GM23338 (cell line): ENCODE measurements at regions not wholly inside any gene's neighbourhood (a gene's known extent, or its start where the extent isn't known, plus 50 kb on each side); places are given as distances from the start of the nearest gene placed in this dataset.

Experiments
- ATAC-seq: fragments of 200-7000 bp; cut with Tn5 transposase; 3 replicates; pipeline ENCODE4 v1.9.1; 2020
- DNase-seq: peaks from one replicate; pipeline ENCODE4 v3.0.0-alpha.2; 2015; ENCODE audit warnings: low spot score
- H2AFZ ChIP-seq: fragments of 200-600 bp; sonication (generic); 2 replicates; pipeline ENCODE4 v1.8.0; 2016; ENCODE audit warnings: antibody characterized with exemption, mild to moderate bottlenecking, moderate library complexity
- H3F3A ChIP-seq: fragments of 200-600 bp; sonication (generic); replicated peaks from 2 replicates; pipeline ENCODE4 v1.8.0; 2017; ENCODE audit warnings: antibody characterized with exemption, mixed run types, low read depth
- H3K27ac ChIP-seq: fragments of 200-600 bp; sonication (generic); 2 replicates; pipeline ENCODE4 v1.6.1; 2016; ENCODE audit warnings: low read depth
- H3K27me3 ChIP-seq: fragments of 200-600 bp; sonication (generic); 2 replicates; pipeline ENCODE4 v1.8.0; 2016; ENCODE audit warnings: mild to moderate bottlenecking, mixed run types, moderate library complexity; ENCODE audit not compliant: insufficient read depth
- H3K36me3 ChIP-seq: fragments of 200-600 bp; sonication (generic); 2 replicates; pipeline ENCODE4 v1.8.0; 2016; ENCODE audit warnings: mild to moderate bottlenecking; ENCODE audit not compliant: insufficient read depth
- H3K4me1 ChIP-seq: fragments of 200-600 bp; sonication (generic); 2 replicates; pipeline ENCODE4 v1.8.0; 2016; ENCODE audit warnings: mild to moderate bottlenecking, moderate library complexity; ENCODE audit not compliant: insufficient read depth
- H3K4me2 ChIP-seq: fragments of 200-600 bp; sonication (generic); 2 replicates; pipeline ENCODE4 v1.7.1; 2017; ENCODE audit warnings: mixed run types
- H3K4me3 ChIP-seq: fragments of 200-600 bp; sonication (generic); 2 replicates; pipeline ENCODE4 v1.6.1; 2016; ENCODE audit warnings: mixed run types
- H3K79me2 ChIP-seq: fragments of 200-600 bp; sonication (generic); replicated peaks from 2 replicates; pipeline ENCODE4 v1.8.0; 2017; ENCODE audit warnings: mild to moderate bottlenecking; ENCODE audit not compliant: insufficient read depth
- H3K9me2 ChIP-seq: fragments of 200-600 bp; sonication (generic); 2 replicates; pipeline ENCODE4 v1.8.0; 2017; ENCODE audit not compliant: insufficient read depth
- H4K20me1 ChIP-seq: fragments of 200-600 bp; sonication (generic); replicated peaks from 2 replicates; pipeline ENCODE4 v1.8.0; 2017; ENCODE audit warnings: mild to moderate bottlenecking; ENCODE audit not compliant: insufficient read depth
- H3K27ac Mint-ChIP-seq: 2 replicates; pipeline ENCODE4 v1.8.0; 2020; ENCODE audit warnings: inconsistent platforms, mild to moderate bottlenecking, moderate library complexity, mixed read lengths
- H3K27me3 Mint-ChIP-seq: 3 replicates; pipeline ENCODE4 v1.8.0; 2022; ENCODE audit warnings: low read depth, mild to moderate bottlenecking, moderate library complexity, mixed read lengths, inconsistent platforms; ENCODE audit not compliant: insufficient read depth, poor library complexity
- H3K36me3 Mint-ChIP-seq: 3 replicates; pipeline ENCODE4 v1.8.0; 2021; ENCODE audit warnings: low read depth, mild to moderate bottlenecking, inconsistent platforms, moderate library complexity, mixed read lengths
- H3K4me1 Mint-ChIP-seq: 3 replicates; pipeline ENCODE4 v1.8.0; 2020; ENCODE audit warnings: mild to moderate bottlenecking, inconsistent platforms, mixed read lengths
- H3K4me3 Mint-ChIP-seq: 3 replicates; pipeline ENCODE4 v1.8.0; 2021; ENCODE audit warnings: moderate library complexity, mild to moderate bottlenecking, inconsistent platforms, mixed read lengths
- H3K9me3 Mint-ChIP-seq: 3 replicates; pipeline ENCODE4 v1.8.0; 2020; ENCODE audit warnings: moderate library complexity, mild to moderate bottlenecking, inconsistent platforms, mixed read lengths
- CTCF ChIP-seq, 2 experiments: fragments of 200-600 bp in 1 of 2; sonication (generic) in 1 of 2; conservative IDR thresholded peaks; 2 replicates each; pipeline versions ENCODE4 v1.5.1 to v1.6.1; 2016 to 2017; ENCODE audit warnings: antibody characterized with exemption in 2 of 2, low read depth in 2 of 2, mild to moderate bottlenecking in 2 of 2, moderate library complexity in 1 of 2
- JUNB ChIP-seq: IDR thresholded peaks from one replicate; pipeline ENCODE4 v1.6.1; 2016; ENCODE audit warnings: antibody characterized with exemption; ENCODE audit not compliant: unreplicated experiment
- NANOG ChIP-seq: IDR thresholded peaks from 2 replicates; pipeline ENCODE4 v1.6.1; 2016; ENCODE audit warnings: antibody characterized with exemption, borderline replicate concordance
- POLR2AphosphoS5 ChIP-seq: IDR thresholded peaks from 2 replicates; pipeline ENCODE4 v1.6.1; 2016; ENCODE audit warnings: antibody characterized with exemption, low read depth
- REST ChIP-seq: IDR thresholded peaks from one replicate; pipeline ENCODE4 v1.6.1; 2018; ENCODE audit warnings: antibody characterized with exemption; ENCODE audit not compliant: unreplicated experiment
- ZNF114 ChIP-seq: fragments of 250-450 bp; sonication (Bioruptor Pico); IDR thresholded peaks from 2 replicates; pipeline ENCODE4 v1.5.0; 2020; ENCODE audit warnings: mild to moderate bottlenecking, moderate library complexity
- ZNF462 ChIP-seq: fragments of 250-450 bp; sonication (Bioruptor Pico); IDR thresholded peaks from 2 replicates; pipeline ENCODE4 v1.5.0; 2020; ENCODE audit warnings: mild to moderate bottlenecking, moderate library complexity

GRCh38 chr10:29881811-29882210, 177.6 kb downstream of the JCAD start (continued):
- no peak for TF ChIP-seq REST
- TF ChIP-seq POLR2AphosphoS5: no peak
- no peak for TF ChIP-seq ZNF114 (CRISPR knock-in tag)

- no peaks in the 10 kb centered on the region for H3K4me1 ChIP-seq
- Mint-ChIP-seq H3K36me3 (no peaks in the 10 kb centered on the region), H3K27me3 (peaks cover 4% of the 10 kb centered on the region), H3K27ac (no peak overlapping the region), H3K9me3 (no peaks in the 10 kb centered on the region), H3K4me3 (no peak overlapping the region), H3K4me1 (no peaks in the 10 kb centered on the region)
- H2AFZ ChIP-seq: no peak overlapping the region
- H3F3A ChIP-seq: no peaks in the 10 kb centered on the region
- peaks cover 6% of the 10 kb centered on the region; the same call in 1 of the 2 replicates for H3K9me2 ChIP-seq
- no peaks in the 10 kb centered on the region for H3K36me3 ChIP-seq
- no peaks in the 10 kb centered on the region for H4K20me1 ChIP-seq
- no peak overlapping the region for H3K4me3 ChIP-seq
- H3K27ac ChIP-seq: no peak overlapping the region
- no peak overlapping the region for H3K4me2 ChIP-seq
- DNase-seq: no peak
- no peaks in the 10 kb centered on the region for H3K27me3 ChIP-seq
- H3K79me2 ChIP-seq: no peaks in the 10 kb centered on the region
- no peak for ATAC-seq
- TF ChIP-seq ZNF462 (CRISPR knock-in tag) (no peak), ZNF114 (CRISPR knock-in tag) (no peak), NANOG (no peak), CTCF (conservative IDR thresholded peaks at IDR 0.05; ENCODE audit: low read depth in 2 of 2) (no peak), JUNB (no peak), REST (no peak)
These were observed 178.0 kb downstream of the JCAD start for GRCh38 chr10:29881336-29881771.
